WTC11 (cell line): ENCODE measurements at regions not wholly inside any gene's neighbourhood (a gene's known extent, or its start where the extent isn't known, plus 50 kb on each side); places are given as distances from the start of the nearest gene placed in this dataset.

ENCODE experiments used
- ATAC-seq: fragments of 200-7000 bp; cut with Tn5 transposase; 2 replicates; pipeline ENCODE4 v1.10.0; 2021; ENCODE audit warnings: mild to moderate bottlenecking, moderate library complexity
- CTCF ChIA-PET: fragments of 300-600 bp; sonication (Branson Sonifier 250); formaldehyde crosslinking; loops from one replicate; lab custom pipeline; 2021; ENCODE audit warnings: antibody characterized with exemption; lab: Charles Lee
- POLR2A ChIA-PET: fragments of 350-600 bp; sonication (Branson Sonifier 250); formaldehyde crosslinking; loops from one replicate; lab custom pipeline; 2021; ENCODE audit warnings: antibody characterized with exemption; lab: Charles Lee
- DNase-seq: peaks from one replicate; pipeline ENCODE4 v3.0.0; 2021; ENCODE audit warnings: low spot score
- H3K27ac Mint-ChIP-seq: 2 replicates; pipeline ENCODE4 v1.8.0; 2021; ENCODE audit warnings: mixed read lengths
- H3K27me3 Mint-ChIP-seq: 2 replicates; pipeline ENCODE4 v1.8.0; 2021; ENCODE audit warnings: low read depth, mild to moderate bottlenecking, moderate library complexity, mixed read lengths
- H3K36me3 Mint-ChIP-seq: 2 replicates; pipeline ENCODE4 v1.8.0; 2021; ENCODE audit warnings: mixed read lengths
- H3K4me1 Mint-ChIP-seq: 2 replicates; pipeline ENCODE4 v1.8.0; 2022; ENCODE audit warnings: mixed read lengths
- H3K4me3 Mint-ChIP-seq: 2 replicates; pipeline ENCODE4 v1.8.0; 2021; ENCODE audit warnings: mild to moderate bottlenecking, moderate library complexity, mixed read lengths
- H3K9me3 Mint-ChIP-seq: 2 replicates; pipeline ENCODE4 v1.8.0; 2021; ENCODE audit warnings: mixed read lengths
- ATF3 ChIP-seq: sonication (generic); formaldehyde crosslinking; conservative IDR thresholded peaks from 2 replicates; pipeline ENCODE4 v1.8.1; 2022; ENCODE audit warnings: mild to moderate bottlenecking, missing genetic modification reagents
- CREM ChIP-seq: sonication (generic); formaldehyde crosslinking; IDR thresholded peaks from 2 replicates; pipeline ENCODE4 v1.8.1; 2022; ENCODE audit warnings: mild to moderate bottlenecking, missing genetic modification reagents, moderate library complexity
- ESRRA ChIP-seq: sonication (generic); formaldehyde crosslinking; IDR thresholded peaks from 2 replicates; pipeline ENCODE4 v1.8.1; 2022; ENCODE audit warnings: mild to moderate bottlenecking, missing genetic modification reagents, borderline replicate concordance
- FOXP1 ChIP-seq: sonication (generic); formaldehyde crosslinking; IDR thresholded peaks from 2 replicates; pipeline ENCODE4 v1.8.0; 2022; ENCODE audit warnings: missing genetic modification reagents, mild to moderate bottlenecking, moderate library complexity, borderline replicate concordance
- GABPB1 ChIP-seq: sonication (generic); formaldehyde crosslinking; IDR thresholded peaks from 2 replicates; pipeline ENCODE4 v1.8.1; 2023; ENCODE audit warnings: mild to moderate bottlenecking, missing genetic modification reagents
- HMGA2 ChIP-seq: fragments of 250-450 bp; sonication (Bioruptor Pico); IDR thresholded peaks from 2 replicates; pipeline ENCODE4 v1.4.0; 2021; ENCODE audit warnings: mild to moderate bottlenecking, moderate library complexity
- HMGXB4 ChIP-seq: sonication (generic); formaldehyde crosslinking; IDR thresholded peaks from 2 replicates; pipeline ENCODE4 v1.8.1; 2023; ENCODE audit warnings: mild to moderate bottlenecking, moderate library complexity, missing genetic modification reagents
- MLX ChIP-seq: sonication (generic); formaldehyde crosslinking; IDR thresholded peaks from 2 replicates; pipeline ENCODE4 v1.8.1; 2023; ENCODE audit warnings: mild to moderate bottlenecking, missing genetic modification reagents, moderate library complexity
- PRDM15 ChIP-seq: sonication (generic); formaldehyde crosslinking; IDR thresholded peaks from 2 replicates; pipeline ENCODE4 v1.8.0; 2022; ENCODE audit warnings: missing genetic modification reagents
- RORB ChIP-seq: fragments of 250-450 bp; sonication (Bioruptor Pico); IDR thresholded peaks from 2 replicates; pipeline ENCODE4 v1.9.0; 2021; ENCODE audit warnings: mild to moderate bottlenecking
- USF1 ChIP-seq: sonication (generic); formaldehyde crosslinking; IDR thresholded peaks from 2 replicates; pipeline ENCODE4 v1.8.0; 2022; ENCODE audit warnings: mild to moderate bottlenecking, missing genetic modification reagents
- ZNF121 ChIP-seq: sonication (generic); formaldehyde crosslinking; IDR thresholded peaks from 2 replicates; pipeline ENCODE4 v1.8.0; 2023; ENCODE audit warnings: missing genetic modification reagents
- ZNF138 ChIP-seq: sonication (generic); formaldehyde crosslinking; conservative IDR thresholded peaks from 2 replicates; pipeline ENCODE4 v1.8.1; 2022; ENCODE audit warnings: mild to moderate bottlenecking, moderate library complexity, missing genetic modification reagents

- CTCF ChIA-PET: interaction anchor here (1.2 kb wide), 1 partner anchor 9 kb away, joined by 3 read pairs; no protein-coding TSS in a partner anchor
- no peak for TF ChIP-seq HMGXB4 (CRISPR knock-in tag)
- TF ChIP-seq PRDM15 (CRISPR knock-in tag): no peak
- TF ChIP-seq CREM (CRISPR knock-in tag): no peak
- no peak for TF ChIP-seq ZNF121 (CRISPR knock-in tag)
- no peak for TF ChIP-seq HMGA2 (CRISPR knock-in tag)
- no peak for TF ChIP-seq RORB (CRISPR knock-in tag)
- no peak for TF ChIP-seq USF1 (CRISPR knock-in tag)
- no peak for TF ChIP-seq MLX (CRISPR knock-in tag)
Observed at GRCh38 chr3:182242489-182242942, 530.8 kb downstream of the SOX2 start.

GRCh38 chr3:182243625-182244024, 531.9 kb downstream of the SOX2 start:
- Mint-ChIP-seq H3K27ac (peak overlapping the region; percentile 57; the same call in 1 of the 2 replicates), H3K9me3 (peaks cover 12% of the 10 kb centered on the region)
- CTCF ChIA-PET: interaction anchor here (1.0 kb wide), 1 partner anchor 140 kb away, joined by 3 read pairs; no protein-coding TSS in a partner anchor
- no peak for DNase-seq
- no peak for TF ChIP-seq FOXP1 (CRISPR knock-in tag)
- no peak for TF ChIP-seq ZNF138 (CRISPR knock-in tag)
- peak; percentile 68 for TF ChIP-seq GABPB1
- TF ChIP-seq ESRRA (CRISPR knock-in tag): no peak
- TF ChIP-seq PRDM15 (CRISPR knock-in tag): no peak
- TF ChIP-seq ATF3 (CRISPR knock-in tag): no peak
- TF ChIP-seq, all 79 proteins: peak for 1
- Mint-ChIP-seq H3K4me3 (no peak overlapping the region), H3K36me3 (no peaks in the 10 kb centered on the region), H3K4me1 (peaks cover 16% of the 10 kb centered on the region), H3K27me3 (no peaks in the 10 kb centered on the region)
- no peak for ATAC-seq
- POLR2A ChIA-PET: no interaction called here

More at GRCh38 chr3:182242489-182242942, 530.8 kb downstream of the SOX2 start:
- no peak overlapping the region for H3K27ac Mint-ChIP-seq
- no peak for ATAC-seq
- H3K4me3 Mint-ChIP-seq: no peak overlapping the region
- H3K27me3 Mint-ChIP-seq: no peaks in the 10 kb centered on the region
- POLR2A ChIA-PET: no interaction called here
- peaks cover 5% of the 10 kb centered on the region; the same call in 1 of the 2 replicates for H3K9me3 Mint-ChIP-seq
- DNase-seq: no peak
- H3K4me1 Mint-ChIP-seq: peaks cover 21% of the 10 kb centered on the region
- no peaks in the 10 kb centered on the region for H3K36me3 Mint-ChIP-seq
